HG03196 (cell line): ENCODE measurements at regions not wholly inside any gene's neighbourhood (a gene's known extent, or its start where the extent isn't known, plus 50 kb on each side); places are given as distances from the start of the nearest gene placed in this dataset.

Experiments used
- ATAC-seq: cut with Tn5 transposase; IDR thresholded peaks from one replicate; pipeline ENCODE4 v1.9.1; 2021; ENCODE audit not compliant: unreplicated experiment

GRCh38 chr15:93250950-93251349 is 161.9 kb upstream of the RGMA start:
- no peak for ATAC-seq

GRCh38 chr15:93250209-93250608 is 161.2 kb upstream of the RGMA start:
- no peak for ATAC-seq

- ATAC-seq = no peak
Measured at GRCh38 chr15:93249623-93250022, 160.6 kb upstream of the RGMA start.

- no peak for ATAC-seq
Measured at GRCh38 chr15:93247466-93248121, 158.6 kb upstream of the RGMA start.

GRCh38 chr15:93246266-93247242 is 157.5 kb upstream of the RGMA start:
- no peak for ATAC-seq

- ATAC-seq = no peak
Measured at GRCh38 chr15:93245661-93246042, 156.6 kb upstream of the RGMA start.

GRCh38 chr15:93244696-93245660 is 156.0 kb upstream of the RGMA start:
- no peak for ATAC-seq

GRCh38 chr15:93243573-93243972 is 154.6 kb upstream of the RGMA start:
- ATAC-seq = no peak

- ATAC-seq = no peak
Measured at GRCh38 chr15:93241696-93242585, 152.9 kb upstream of the RGMA start.

GRCh38 chr15:93239993-93240392 is 151.0 kb upstream of the RGMA start:
- ATAC-seq = no peak

- no peak for ATAC-seq
Measured at GRCh38 chr15:93239591-93239990, 150.6 kb upstream of the RGMA start.

- no peak for ATAC-seq
Measured at GRCh38 chr15:93238641-93239040, 149.6 kb upstream of the RGMA start.

- ATAC-seq = no peak
Measured at GRCh38 chr15:93235926-93236780, 147.1 kb upstream of the RGMA start.

GRCh38 chr15:93235269-93235668 is 146.3 kb upstream of the RGMA start:
- no peak for ATAC-seq

GRCh38 chr15:93233710-93234109 is 144.7 kb upstream of the RGMA start:
- no peak for ATAC-seq

GRCh38 chr15:93232845-93233244 is 143.8 kb upstream of the RGMA start:
- no peak for ATAC-seq

- no peak for ATAC-seq
Measured at GRCh38 chr15:93231994-93232393, 143.0 kb upstream of the RGMA start.

GRCh38 chr15:93231261-93231925 is 142.4 kb upstream of the RGMA start:
- no peak for ATAC-seq

- ATAC-seq = no peak
Measured at GRCh38 chr15:93228546-93228945, 139.5 kb upstream of the RGMA start.
